Neural progenitor cell (in vitro differentiated cells): ENCODE measurements at regions not wholly inside any gene's neighbourhood (a gene's known extent, or its start where the extent isn't known, plus 50 kb on each side); places are given as distances from the start of the nearest gene placed in this dataset.

ENCODE experiments used
- DNase-seq: peaks from one replicate; pipeline ENCODE4 v3.0.0-alpha.2; 2016; ENCODE audit warnings: low spot score
- H2AFZ ChIP-seq: fragments of 200-600 bp; sonication (generic); replicated peaks from 2 replicates; pipeline ENCODE4 v1.6.1; 2016; ENCODE audit warnings: antibody characterized with exemption
- H3F3A ChIP-seq: fragments of 200-600 bp; sonication (generic); 2 replicates; pipeline ENCODE4 v1.6.1; 2016; ENCODE audit warnings: antibody characterized with exemption, low read depth
- H3K27ac ChIP-seq: fragments of 200-600 bp; sonication (generic); 2 replicates; pipeline ENCODE4 v1.5.1; 2016; ENCODE audit warnings: mild to moderate bottlenecking
- H3K27me3 ChIP-seq: fragments of 200-600 bp; sonication (generic); 2 replicates; pipeline ENCODE4 v1.6.1; 2016; ENCODE audit warnings: mild to moderate bottlenecking, moderate library complexity
- H3K36me3 ChIP-seq: fragments of 200-600 bp; sonication (generic); 2 replicates; pipeline ENCODE4 v1.5.1; 2016
- H3K4me1 ChIP-seq: fragments of 200-600 bp; sonication (generic); 2 replicates; pipeline ENCODE4 v1.6.1; 2016; ENCODE audit warnings: mixed run types
- H3K4me2 ChIP-seq: fragments of 200-600 bp; sonication (generic); 2 replicates; pipeline ENCODE4 v1.6.1; 2016
- H3K4me3 ChIP-seq: fragments of 200-600 bp; sonication (generic); 2 replicates; pipeline ENCODE4 v1.5.1; 2016
- H3K79me2 ChIP-seq: fragments of 200-600 bp; sonication (generic); 2 replicates; pipeline ENCODE4 v1.6.1; 2016; ENCODE audit warnings: low read depth
- H3K9ac ChIP-seq: fragments of 200-600 bp; sonication (generic); 2 replicates; pipeline ENCODE4 v1.6.1; 2016
- H3K9me3 ChIP-seq: fragments of 200-600 bp; sonication (generic); 2 replicates; pipeline ENCODE4 v1.5.1; 2016; ENCODE audit warnings: low read depth
- H4K20me1 ChIP-seq: fragments of 200-600 bp; sonication (generic); 2 replicates; pipeline ENCODE4 v1.6.1; 2016; ENCODE audit warnings: low read depth
- H3K27ac Mint-ChIP-seq: 3 replicates; pipeline ENCODE4 v1.8.0; 2021; ENCODE audit warnings: mixed read lengths
- H3K27me3 Mint-ChIP-seq: 2 replicates; pipeline ENCODE4 v1.8.0; 2022; ENCODE audit warnings: low read depth, mild to moderate bottlenecking, inconsistent platforms, moderate library complexity, mixed read lengths; ENCODE audit not compliant: insufficient read depth
- H3K36me3 Mint-ChIP-seq: 3 replicates; pipeline ENCODE4 v1.8.0; 2021; ENCODE audit warnings: mixed read lengths
- H3K4me1 Mint-ChIP-seq: 3 replicates; pipeline ENCODE4 v1.8.0; 2021; ENCODE audit warnings: mixed read lengths
- H3K4me3 Mint-ChIP-seq: 3 replicates; pipeline ENCODE4 v1.8.0; 2021; ENCODE audit warnings: mild to moderate bottlenecking, moderate library complexity, mixed read lengths
- H3K9me3 Mint-ChIP-seq: 3 replicates; pipeline ENCODE4 v1.8.0; 2020; ENCODE audit warnings: mixed read lengths
- EZH2 ChIP-seq: fragments of 200-600 bp; sonication (generic); IDR thresholded peaks from 2 replicates; pipeline ENCODE4 v1.6.1; 2017; ENCODE audit warnings: antibody characterized with exemption, mild to moderate bottlenecking, moderate library complexity
- EZH2phosphoT487 ChIP-seq: fragments of 200-600 bp; sonication (generic); IDR thresholded peaks from 2 replicates; pipeline ENCODE4 v1.6.1; 2017; ENCODE audit warnings: antibody characterized with exemption
- TF ChIP-seq, protein P1 (sequence below): fragments of 200-600 bp; sonication (generic); IDR thresholded peaks from 2 replicates; pipeline ENCODE4 v1.5.1; 2017; ENCODE audit warnings: antibody characterized with exemption, mild to moderate bottlenecking

DNA sequence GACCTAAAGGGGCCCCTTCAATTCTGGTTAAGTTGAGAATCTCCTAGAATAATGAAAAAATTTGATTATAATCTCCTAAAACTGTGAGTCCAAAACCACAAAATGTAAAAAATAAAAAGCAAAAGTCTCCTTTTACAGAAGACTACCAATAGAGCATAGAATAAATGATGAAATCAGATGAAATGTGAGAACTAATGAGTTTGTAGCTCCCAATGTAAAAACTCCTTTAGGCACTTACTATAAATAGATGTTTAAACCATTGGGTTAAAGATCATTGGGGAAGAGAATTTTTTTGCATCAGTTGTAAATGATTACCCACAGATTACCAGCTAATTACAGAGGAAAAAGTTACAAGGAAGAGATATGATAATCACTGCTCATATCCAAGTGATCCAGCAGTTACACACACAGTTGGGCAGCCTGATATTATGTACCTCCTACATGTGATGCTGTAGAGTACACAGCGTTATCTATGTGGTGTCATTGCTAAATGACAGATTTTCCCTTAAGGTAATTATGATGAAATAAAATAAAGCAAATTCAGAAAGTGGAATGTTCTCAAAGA lies 282.7 kb upstream of the SEMA3D start:
- Mint-ChIP-seq H3K36me3 (no peaks in the 10 kb centered on the region), H3K4me3 (no peak overlapping the region), H3K27ac (no peak overlapping the region), H3K27me3 (no peaks in the 10 kb centered on the region), H3K9me3 (no peaks in the 10 kb centered on the region), H3K4me1 (no peaks in the 10 kb centered on the region)
- H3K9me3 ChIP-seq, result no peaks in the 10 kb centered on the region
- no peak overlapping the region for H3K27ac ChIP-seq
- no peaks in the 10 kb centered on the region for H3K36me3 ChIP-seq
- H4K20me1 ChIP-seq, result no peaks in the 10 kb centered on the region
- H3K4me2 ChIP-seq, result no peak overlapping the region
- H3K27me3 ChIP-seq, result no peaks in the 10 kb centered on the region
- H2AFZ ChIP-seq, result no peak overlapping the region
- no peak overlapping the region for H3K4me3 ChIP-seq
- H3K9ac ChIP-seq, result no peak overlapping the region
- TF ChIP-seq EZH2 (no peak), EZH2phosphoT487 (no peak)
- TF ChIP-seq, protein P1, sequence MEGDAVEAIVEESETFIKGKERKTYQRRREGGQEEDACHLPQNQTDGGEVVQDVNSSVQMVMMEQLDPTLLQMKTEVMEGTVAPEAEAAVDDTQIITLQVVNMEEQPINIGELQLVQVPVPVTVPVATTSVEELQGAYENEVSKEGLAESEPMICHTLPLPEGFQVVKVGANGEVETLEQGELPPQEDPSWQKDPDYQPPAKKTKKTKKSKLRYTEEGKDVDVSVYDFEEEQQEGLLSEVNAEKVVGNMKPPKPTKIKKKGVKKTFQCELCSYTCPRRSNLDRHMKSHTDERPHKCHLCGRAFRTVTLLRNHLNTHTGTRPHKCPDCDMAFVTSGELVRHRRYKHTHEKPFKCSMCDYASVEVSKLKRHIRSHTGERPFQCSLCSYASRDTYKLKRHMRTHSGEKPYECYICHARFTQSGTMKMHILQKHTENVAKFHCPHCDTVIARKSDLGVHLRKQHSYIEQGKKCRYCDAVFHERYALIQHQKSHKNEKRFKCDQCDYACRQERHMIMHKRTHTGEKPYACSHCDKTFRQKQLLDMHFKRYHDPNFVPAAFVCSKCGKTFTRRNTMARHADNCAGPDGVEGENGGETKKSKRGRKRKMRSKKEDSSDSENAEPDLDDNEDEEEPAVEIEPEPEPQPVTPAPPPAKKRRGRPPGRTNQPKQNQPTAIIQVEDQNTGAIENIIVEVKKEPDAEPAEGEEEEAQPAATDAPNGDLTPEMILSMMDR, result no peak
- no peaks in the 10 kb centered on the region for H3F3A ChIP-seq
- no peaks in the 10 kb centered on the region for H3K79me2 ChIP-seq
- H3K4me1 ChIP-seq, result no peaks in the 10 kb centered on the region
- no peak for DNase-seq

DNA sequence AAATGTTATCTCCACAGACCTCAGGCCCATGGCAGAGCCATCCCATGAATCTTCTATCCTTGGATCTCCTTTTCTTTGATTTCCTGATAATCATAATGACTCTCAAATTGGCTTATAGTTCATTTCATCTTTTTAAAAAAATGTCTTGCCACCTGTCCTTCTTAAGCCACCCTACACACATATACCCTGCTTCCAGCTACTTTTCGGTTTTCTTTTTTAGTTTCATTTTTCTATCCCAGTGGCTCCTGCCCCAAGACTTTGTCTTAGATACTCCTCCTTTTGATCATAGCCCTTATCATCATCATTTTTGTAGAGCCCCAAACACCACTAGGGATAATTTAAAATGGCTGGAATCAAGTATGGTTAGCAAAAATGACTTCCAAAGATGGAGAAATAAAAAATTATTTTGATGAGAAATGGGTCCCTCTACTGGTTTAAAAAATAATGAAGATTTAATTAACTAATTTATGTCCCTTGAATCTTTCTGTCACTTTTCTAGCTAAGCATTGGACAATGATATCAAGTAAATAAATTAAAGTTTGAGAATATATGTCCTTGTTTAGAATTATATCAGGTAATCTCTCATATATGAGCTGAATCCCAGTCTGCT lies 277.3 kb upstream of the SEMA3D start:
- H3K36me3 Mint-ChIP-seq, result no peaks in the 10 kb centered on the region
- no peak for DNase-seq
- no peak overlapping the region for H3K4me3 Mint-ChIP-seq
- H3K27ac ChIP-seq, result no peak overlapping the region
- no peaks in the 10 kb centered on the region for H3K4me1 ChIP-seq
- no peaks in the 10 kb centered on the region for H3K9me3 ChIP-seq
- no peaks in the 10 kb centered on the region for H4K20me1 ChIP-seq
- H2AFZ ChIP-seq, result no peak overlapping the region
- no peaks in the 10 kb centered on the region for H3K27me3 Mint-ChIP-seq
- no peaks in the 10 kb centered on the region for H3K79me2 ChIP-seq
- H3K4me3 ChIP-seq, result no peak overlapping the region
- no peaks in the 10 kb centered on the region for H3F3A ChIP-seq
- no peaks in the 10 kb centered on the region for H3K36me3 ChIP-seq
- H3K4me2 ChIP-seq, result no peak overlapping the region
- no peak overlapping the region for H3K27ac Mint-ChIP-seq
- TF ChIP-seq, protein P1, result peak; percentile 35
- no peak for TF ChIP-seq EZH2phosphoT487
- no peaks in the 10 kb centered on the region for H3K27me3 ChIP-seq
- H3K9ac ChIP-seq, result no peak overlapping the region
- no peaks in the 10 kb centered on the region for H3K9me3 Mint-ChIP-seq
- no peaks in the 10 kb centered on the region for H3K4me1 Mint-ChIP-seq

DNA sequence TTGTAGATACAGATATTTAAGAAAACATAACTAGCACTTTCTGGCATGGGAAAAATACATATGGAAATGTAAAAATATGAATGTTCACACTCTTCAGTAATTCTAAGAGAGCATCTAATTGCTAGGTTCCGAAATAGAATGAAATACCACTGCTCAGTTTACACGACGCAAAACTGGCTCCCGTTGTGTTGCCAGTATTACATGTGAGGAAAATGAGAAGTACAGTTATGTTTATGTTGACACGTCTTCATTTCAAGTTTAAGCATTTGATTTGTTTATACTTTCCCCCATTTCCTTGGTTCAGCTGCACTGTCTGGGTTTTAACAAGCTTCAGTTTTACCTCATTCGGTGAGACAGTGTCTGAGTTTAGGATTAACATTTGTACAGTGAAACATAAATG lies 275.8 kb upstream of the SEMA3D start:
- H3K36me3 Mint-ChIP-seq, result no peaks in the 10 kb centered on the region
- H3K27ac Mint-ChIP-seq, result no peak overlapping the region
- no peaks in the 10 kb centered on the region for H4K20me1 ChIP-seq
- no peak overlapping the region for H2AFZ ChIP-seq
- no peaks in the 10 kb centered on the region for H3K9me3 Mint-ChIP-seq
- no peak overlapping the region for H3K4me3 Mint-ChIP-seq
- no peaks in the 10 kb centered on the region for H3F3A ChIP-seq
- H3K36me3 ChIP-seq, result no peaks in the 10 kb centered on the region
- H3K79me2 ChIP-seq, result no peaks in the 10 kb centered on the region
- no peak overlapping the region for H3K4me2 ChIP-seq
- H3K4me1 ChIP-seq, result no peaks in the 10 kb centered on the region
- no peak for TF ChIP-seq EZH2phosphoT487
- TF ChIP-seq EZH2, result no peak
- TF ChIP-seq, protein P1, result no peak
- H3K4me3 ChIP-seq, result no peak overlapping the region
- H3K27me3 ChIP-seq, result no peaks in the 10 kb centered on the region
- no peaks in the 10 kb centered on the region for H3K4me1 Mint-ChIP-seq
- DNase-seq, result no peak
- H3K27ac ChIP-seq, result no peak overlapping the region
- H3K9me3 ChIP-seq, result no peaks in the 10 kb centered on the region
- no peak overlapping the region for H3K9ac ChIP-seq
- H3K27me3 Mint-ChIP-seq, result no peaks in the 10 kb centered on the region
